B cell (primary cell): ENCODE measurements at regions not wholly inside any gene's neighbourhood (a gene's known extent, or its start where the extent isn't known, plus 50 kb on each side); places are given as distances from the start of the nearest gene placed in this dataset.

Source experiments
- CTCF ChIP-seq: fragments of 200-600 bp; IDR thresholded peaks from one replicate; pipeline ENCODE4 v1.8.0; 2022; ENCODE audit warnings: antibody characterized with exemption, mild to moderate bottlenecking
- EZH2 ChIP-seq: IDR thresholded peaks from 2 replicates; pipeline ENCODE4 v1.6.1; 2012; ENCODE audit warnings: borderline replicate concordance, low read depth, mild to moderate bottlenecking, moderate library complexity, low read length; ENCODE audit not compliant: insufficient read depth, poor library complexity, severe bottlenecking

GRCh38 chr1:87706203-87706602 lies 377.5 kb downstream of the LMO4 start:
- no peak for TF ChIP-seq CTCF
- no peak for TF ChIP-seq EZH2
